ENCODE measurements at regions not wholly inside any gene's neighbourhood (a gene's known extent, or its start where the extent isn't known, plus 50 kb on each side); places are given as distances from the start of the nearest gene placed in this dataset.
"Not testable (repeated sequence)": the region's sequence is repeated elsewhere in the genome, so short reads cannot be mapped to it uniquely, and the experiment has no call there.

- Histone ChIP-seq H3K4me1 (no peaks in the 10 kb centered on the region), H3K27me3 (no peaks in the 10 kb centered on the region), H3K4me3 (no peak overlapping the region), H3K9me3 (no peaks in the 10 kb centered on the region), H3K27ac (no peak overlapping the region), H3K36me3 (no peaks in the 10 kb centered on the region)
- WGBS, 2 donors (ENCODE audit: low coverage in 1 of 2) = 85 to 100% methylated on average over 2 of the region's 2 CpGs
- TF ChIP-seq EP300 (IDR thresholded peaks at IDR 0.05) (no peak), POLR2AphosphoS5 (IDR thresholded peaks at IDR 0.05) (no peak), CTCF (IDR thresholded peaks at IDR 0.05) (no peak), POLR2A (IDR thresholded peaks at IDR 0.05) (no peak)
- no peak for ATAC-seq
Observed at GRCh38 chr14:30017370-30017993, 89.8 kb upstream of the PRKD1 start.

GRCh38 chr14:30020271-30020670 is 92.6 kb upstream of the PRKD1 start:
- H3K36me3 ChIP-seq = no peaks in the 10 kb centered on the region

GRCh38 chr14:30020687-30021086 is 93.0 kb upstream of the PRKD1 start:
- ATAC-seq = no peak

More at GRCh38 chr14:30020271-30020670, 92.6 kb upstream of the PRKD1 start:
- Histone ChIP-seq H3K4me3 (no peak overlapping the region), H3K27ac (no peak overlapping the region), H3K9me3 (no peaks in the 10 kb centered on the region), H3K4me1 (no peaks in the 10 kb centered on the region), H3K27me3 (no peaks in the 10 kb centered on the region)
- TF ChIP-seq POLR2A (IDR thresholded peaks at IDR 0.05) = no peak
- TF ChIP-seq POLR2AphosphoS5 (IDR thresholded peaks at IDR 0.05) = no peak
- no peak for TF ChIP-seq CTCF (IDR thresholded peaks at IDR 0.05)
- WGBS, 2 donors (ENCODE audit: low coverage in 1 of 2) = 34 to 39% methylated on average over 2 of the region's 2 CpGs
- ATAC-seq = no peak

GRCh38 chr14:30023350-30023749 is 95.7 kb upstream of the PRKD1 start:
- not testable (repeated sequence) for H3K36me3 ChIP-seq, H3K4me3 ChIP-seq, H3K27me3 ChIP-seq, H3K27ac ChIP-seq, ATAC-seq, H3K4me1 ChIP-seq, H3K9me3 ChIP-seq
- WGBS, 2 donors (ENCODE audit: low coverage in 1 of 2) = 87 to 100% methylated on average over 1 to 3 of the region's 5 CpGs

More at GRCh38 chr14:30020687-30021086, 93.0 kb upstream of the PRKD1 start:
- 100% methylated on average over 1 of the region's 1 CpG for WGBS, 2 donors (ENCODE audit: low coverage in 1 of 2)
- TF ChIP-seq POLR2A (IDR thresholded peaks at IDR 0.05) = no peak
- no peak for TF ChIP-seq CTCF (IDR thresholded peaks at IDR 0.05)
- TF ChIP-seq EP300 (IDR thresholded peaks at IDR 0.05) = no peak
- TF ChIP-seq POLR2AphosphoS5 (IDR thresholded peaks at IDR 0.05) = no peak
- Histone ChIP-seq H3K4me1 (no peaks in the 10 kb centered on the region), H3K27me3 (no peaks in the 10 kb centered on the region), H3K36me3 (no peaks in the 10 kb centered on the region), H3K4me3 (no peak overlapping the region), H3K9me3 (no peaks in the 10 kb centered on the region), H3K27ac (no peak overlapping the region)

GRCh38 chr14:30034152-30034551 is 106.5 kb upstream of the PRKD1 start:
- no peaks in the 10 kb centered on the region for H3K36me3 ChIP-seq
- no peak for ATAC-seq
- no peak overlapping the region for H3K4me3 ChIP-seq
- H3K9me3 ChIP-seq = peaks cover 0 to 22% (median 0%) of the 10 kb centered on the region in 3 donors
- 56 to 75% methylated on average over 1 of the region's 1 CpG for WGBS, 2 donors (ENCODE audit: low coverage in 1 of 2)
- no peak overlapping the region for H3K27ac ChIP-seq
- H3K27me3 ChIP-seq = no peaks in the 10 kb centered on the region
- H3K4me1 ChIP-seq = no peaks in the 10 kb centered on the region
- TF ChIP-seq POLR2AphosphoS5 (IDR thresholded peaks at IDR 0.05) (no peak), EP300 (IDR thresholded peaks at IDR 0.05) (no peak), POLR2A (IDR thresholded peaks at IDR 0.05) (no peak), CTCF (IDR thresholded peaks at IDR 0.05) (no peak)

Measured in gastroesophageal sphincter (tissue), 4 donors.